OCI-LY7 (cell line): ENCODE measurements at regions not wholly inside any gene's neighbourhood (a gene's known extent, or its start where the extent isn't known, plus 50 kb on each side); places are given as distances from the start of the nearest gene placed in this dataset.

Source experiments
- BruUV-seq: library from RNA; stranded (reverse); fragments of 400-500 nt; replicated peaks from 2 replicates; lab custom pipeline; 2021; lab: Mats Ljungman, UMichigan
- CTCF ChIA-PET: fragments of 300-600 bp; sonication (Branson Sonifier 250); formaldehyde crosslinking; loops from one replicate; lab custom pipeline; 2022; ENCODE audit warnings: antibody characterized with exemption; ENCODE audit not compliant: unreplicated experiment; lab: Charles Lee
- POLR2A ChIA-PET: fragments of 300-600 bp; sonication (Branson Sonifier 250); formaldehyde crosslinking; loops from one replicate; lab custom pipeline; 2022; ENCODE audit warnings: antibody characterized with exemption; lab: Charles Lee
- DNase-seq: peaks from one replicate; pipeline ENCODE4 v3.0.0-alpha.2; 2015; ENCODE audit warnings: low spot score
- H2AFZ ChIP-seq: fragments of 200-600 bp; sonication (generic), shearing (Covaris generic); 2 replicates; pipeline ENCODE4 v1.6.1; 2014; ENCODE audit warnings: mild to moderate bottlenecking, antibody characterized with exemption, low read length, moderate library complexity
- H3K27ac ChIP-seq: fragments of 200-600 bp; sonication (generic); 2 replicates; pipeline ENCODE4 v1.5.1; 2014; ENCODE audit warnings: mixed run types, low read depth, mild to moderate bottlenecking, moderate library complexity, low read length, inconsistent platforms; ENCODE audit not compliant: poor library complexity, severe bottlenecking
- H3K36me3 ChIP-seq: fragments of 200-600 bp; sonication (generic); 2 replicates; pipeline ENCODE4 v1.6.1; 2014; ENCODE audit warnings: mild to moderate bottlenecking, antibody characterized with exemption, low read length, moderate library complexity, mixed read lengths; ENCODE audit not compliant: insufficient read depth
- H3K4me1 ChIP-seq: fragments of 200-600 bp; sonication (generic); 2 replicates; pipeline ENCODE4 v1.5.1; 2014; ENCODE audit warnings: mild to moderate bottlenecking, low read length; ENCODE audit not compliant: insufficient read depth, poor library complexity, severe bottlenecking
- H3K4me2 ChIP-seq: fragments of 200-600 bp; sonication (generic); 2 replicates; pipeline ENCODE4 v1.6.1; 2014; ENCODE audit warnings: mild to moderate bottlenecking, low read length
- H3K4me3 ChIP-seq: fragments of 200-600 bp; sonication (generic); 2 replicates; pipeline ENCODE4 v1.5.1; 2014; ENCODE audit warnings: mild to moderate bottlenecking, low read depth, low read length; ENCODE audit not compliant: poor library complexity, severe bottlenecking
- H3K79me2 ChIP-seq: fragments of 200-600 bp; sonication (generic); 2 replicates; pipeline ENCODE4 v1.6.1; 2016; ENCODE audit warnings: low read depth, mild to moderate bottlenecking, low read length, moderate library complexity, mixed read lengths; ENCODE audit not compliant: insufficient read depth
- H3K9me2 ChIP-seq: fragments of 200-600 bp; sonication (generic); 2 replicates; pipeline ENCODE4 v1.6.1; 2016; ENCODE audit warnings: mild to moderate bottlenecking, low read length, mixed read lengths; ENCODE audit not compliant: insufficient read depth
- H3K9me3 ChIP-seq: fragments of 200-600 bp; sonication (generic); 2 replicates; pipeline ENCODE4 v1.6.1; 2014; ENCODE audit warnings: mild to moderate bottlenecking, mixed run types, low read length, mixed read lengths
- H4K20me1 ChIP-seq: fragments of 200-600 bp; sonication (generic); 2 replicates; pipeline ENCODE4 v1.6.1; 2014; ENCODE audit warnings: mild to moderate bottlenecking, antibody characterized with exemption, low read length, moderate library complexity, mixed read lengths; ENCODE audit not compliant: insufficient read depth
- CTCF ChIP-seq: fragments of 200-600 bp; sonication (generic); conservative IDR thresholded peaks from 2 replicates; pipeline ENCODE4 v1.5.1; 2014; ENCODE audit warnings: mild to moderate bottlenecking, antibody characterized with exemption, low read length, moderate library complexity, mixed read lengths
- EZH2phosphoT487 ChIP-seq: fragments of 200-600 bp; sonication (generic); IDR thresholded peaks from 2 replicates; pipeline ENCODE4 v1.6.1; 2018; ENCODE audit warnings: low read depth, borderline replicate concordance, mild to moderate bottlenecking, mixed run types, antibody characterized with exemption, low read length, moderate library complexity, mixed read lengths
- intact Hi-C: fragments of 100-400 bp; cut with micrococcal nuclease; formaldehyde crosslinking; loops from one replicate; pipeline ENCODE4 v1.10.0; 2022; ENCODE audit not compliant: unreplicated experiment

- no peak overlapping the region for H2AFZ ChIP-seq
- intact Hi-C loops, result no loop called here
Measured at GRCh38 chr2:173818285-173818684, 146.9 kb downstream of the SP3 start.

GRCh38 chr2:173819852-173820251 is 145.3 kb downstream of the SP3 start:
- no peak for DNase-seq
- Histone ChIP-seq H3K27ac (no peak overlapping the region), H4K20me1 (no peaks in the 10 kb centered on the region), H3K4me1 (no peaks in the 10 kb centered on the region), H3K4me3 (no peak overlapping the region), H3K9me2 (no peaks in the 10 kb centered on the region), H3K36me3 (no peaks in the 10 kb centered on the region), H3K79me2 (no peaks in the 10 kb centered on the region), H3K4me2 (no peak overlapping the region), H3K9me3 (no peaks in the 10 kb centered on the region), H2AFZ (no peak overlapping the region)
- intact Hi-C loops, result no loop called here
- no TSS peak for BruUV-seq
- ChIA-PET POLR2A (interaction anchor here (0.7 kb wide), 1 partner anchor 53 kb away, joined by 3 read pairs; no protein-coding TSS in a partner anchor), CTCF (no interaction called here)
- TF ChIP-seq CTCF (no peak), EZH2phosphoT487 (no peak)

More at GRCh38 chr2:173818285-173818684, 146.9 kb downstream of the SP3 start:
- Histone ChIP-seq H3K27ac (no peak overlapping the region), H3K4me3 (no peak overlapping the region), H3K9me2 (no peaks in the 10 kb centered on the region), H4K20me1 (no peaks in the 10 kb centered on the region), H3K36me3 (no peaks in the 10 kb centered on the region), H3K4me1 (no peaks in the 10 kb centered on the region), H3K4me2 (no peak overlapping the region), H3K9me3 (no peaks in the 10 kb centered on the region), H3K79me2 (no peaks in the 10 kb centered on the region)
- POLR2A ChIA-PET, result interaction anchor here (1.1 kb wide), 1 partner anchor 23 kb away, joined by 4 read pairs; no protein-coding TSS in a partner anchor
- CTCF ChIA-PET, result no interaction called here
- TF ChIP-seq EZH2phosphoT487 (no peak), CTCF (no peak)
- DNase-seq, result no peak
- no TSS peak for BruUV-seq

GRCh38 chr2:173821451-173821850 is 143.7 kb downstream of the SP3 start:
- ChIA-PET CTCF (no interaction called here), POLR2A (no interaction called here)
- Histone ChIP-seq H3K9me3 (no peaks in the 10 kb centered on the region), H3K4me3 (no peak overlapping the region), H3K27ac (no peak overlapping the region), H3K4me1 (no peaks in the 10 kb centered on the region), H2AFZ (no peak overlapping the region), H3K4me2 (no peak overlapping the region), H4K20me1 (no peaks in the 10 kb centered on the region), H3K79me2 (no peaks in the 10 kb centered on the region), H3K9me2 (no peaks in the 10 kb centered on the region), H3K36me3 (no peaks in the 10 kb centered on the region)
- no TSS peak for BruUV-seq
- no peak for DNase-seq
- TF ChIP-seq EZH2phosphoT487 (no peak), CTCF (no peak)
- intact Hi-C loops, result no loop called here
